Right cardiac atrium (tissue), 5 donors: ENCODE measurements at regions not wholly inside any gene's neighbourhood (a gene's known extent, or its start where the extent isn't known, plus 50 kb on each side); places are given as distances from the start of the nearest gene placed in this dataset.
A peak's percentile ranks its signal among the peaks of the same experiment; 100 is the strongest.

ENCODE experiments used
- ATAC-seq, 2 donors: fragments of 200-7000 bp; cut with Tn5 transposase; one replicate each; pipeline versions ENCODE4 v1.8.0 to v1.9.1; 2020; ENCODE audit warnings: moderate library complexity in 2 of 2, mild to moderate bottlenecking in 1 of 2
- DNase-seq, 3 donors: peaks; one replicate each; pipeline ENCODE4 v3.0.0-alpha.2; 2020
- H3K27ac ChIP-seq: one replicate; pipeline ENCODE4 v1.5.1; 2013; ENCODE audit warnings: mild to moderate bottlenecking, low read length, control low read depth, moderate library complexity
- H3K27me3 ChIP-seq: one replicate; pipeline ENCODE4 v1.6.1; 2013; ENCODE audit not compliant: control insufficient read depth, insufficient read depth
- H3K4me1 ChIP-seq: one replicate; pipeline ENCODE4 v1.6.1; 2013; ENCODE audit warnings: low read length; ENCODE audit not compliant: control insufficient read depth, insufficient read depth
- H3K4me3 ChIP-seq: one replicate; pipeline ENCODE4 v1.5.1; 2013; ENCODE audit warnings: low read length, control low read depth
- H3K9me3 ChIP-seq: one replicate; pipeline ENCODE4 v1.6.1; 2013; ENCODE audit warnings: low read length; ENCODE audit not compliant: control insufficient read depth
- WGBS: extraction: QIAGEN DNeasy Blood & Tissue Kit; methylation state at CpG from one replicate; pipeline ENCODE4 v1.1.7; 2013; 5-methylcytosine and 5-hydroxymethylcytosine counted together
- intact Hi-C, 4 donors: fragments of 100-400 bp; cut with DNase I; formaldehyde crosslinking; loops; one replicate each; pipeline versions ENCODE4 v1.11.0 to v1.14.0; 2022 to 2023
- donor health status: healthy with polysubstance abuse.
- donor health status: DM: no; HTN: yes; CAD: no.
- donor health status: DM: no; HTN: no; CAD: no.
- donor health status: DM: no; HTN: yes; CAD: no; lungs with severe emphysema.
- donor health status: DM: yes; HTN: yes; CAD: no.

DNA sequence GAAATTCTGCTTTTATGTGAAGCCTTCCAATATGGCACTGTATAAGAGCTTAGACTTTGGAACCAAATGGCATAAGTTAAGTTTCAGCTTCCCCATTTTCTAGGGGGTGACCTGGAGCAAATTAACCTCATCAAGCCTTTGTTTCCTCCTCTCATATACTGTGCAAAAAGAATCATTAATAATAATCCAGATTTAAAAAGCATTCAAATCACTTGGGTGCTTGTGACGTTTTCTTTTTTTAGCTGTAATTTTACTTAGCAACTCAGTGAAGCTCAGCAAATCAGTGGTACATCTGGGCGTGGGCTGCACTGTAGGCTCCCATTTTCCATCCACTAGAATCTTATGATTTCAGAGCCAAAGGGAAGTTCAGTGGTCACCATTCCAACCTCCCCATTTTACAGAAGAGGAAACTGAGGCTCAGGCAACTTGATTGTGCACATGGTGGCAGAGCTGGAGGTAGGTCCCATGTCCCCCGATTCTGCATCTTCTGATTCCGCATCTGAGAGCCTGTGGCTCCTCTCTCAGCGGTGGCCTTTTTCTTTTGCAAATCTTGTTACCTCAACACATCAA is 131.2 kb downstream of the SNAPC1 start:
- ATAC-seq (no peak), DNase-seq (no peak)
- Histone ChIP-seq H3K27me3 (no peaks in the 10 kb centered on the region), H3K9me3 (no peaks in the 10 kb centered on the region), H3K27ac (no peak overlapping the region), H3K4me3 (no peak overlapping the region), H3K4me1 (no peaks in the 10 kb centered on the region)
- 85% methylated on average over 5 of the region's 5 CpGs for WGBS
- intact Hi-C loops = loop anchor here in 2 of 4 donors (5.0 to 10.0 kb wide), 2 partner anchors 231 to 234 kb away; no protein-coding TSS in a partner anchor

DNA sequence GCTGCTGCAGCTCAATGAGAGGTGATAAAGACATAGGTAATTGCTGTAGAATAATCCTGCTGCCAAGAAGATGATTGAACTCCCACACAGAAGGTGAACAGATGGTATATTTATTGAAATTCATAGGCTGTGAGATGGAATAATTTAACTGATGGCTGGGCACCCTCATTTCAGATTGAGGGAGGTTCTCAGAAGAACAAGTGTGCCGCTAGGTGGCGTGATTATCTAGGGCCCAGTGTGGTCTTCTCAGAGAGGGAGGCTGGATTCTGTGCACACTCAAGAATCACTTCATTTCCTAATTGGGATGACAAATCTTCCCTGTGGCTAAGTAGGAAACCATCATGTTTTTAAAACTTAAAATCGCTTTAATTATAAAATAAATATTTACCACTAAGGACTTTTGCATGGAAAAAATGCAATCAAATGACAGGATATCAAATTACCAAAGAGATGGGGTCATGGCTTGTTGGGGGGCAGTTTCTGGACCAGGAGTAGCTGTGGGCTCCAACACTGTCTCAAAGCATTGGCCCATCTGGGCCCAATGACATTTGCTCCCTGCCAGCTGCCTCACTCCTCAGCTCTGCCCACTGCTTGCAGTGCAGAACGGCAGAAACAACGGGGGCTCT is 132.3 kb downstream of the SNAPC1 start:
- no peaks in the 10 kb centered on the region for H3K4me1 ChIP-seq
- no peaks in the 10 kb centered on the region for H3K9me3 ChIP-seq
- no peak overlapping the region for H3K4me3 ChIP-seq
- no peak overlapping the region for H3K27ac ChIP-seq
- intact Hi-C loops = loop anchor here in 2 of 4 donors (5.0 to 10.0 kb wide), 2 partner anchors 230 to 233 kb away; no protein-coding TSS in a partner anchor
- no peaks in the 10 kb centered on the region for H3K27me3 ChIP-seq
- ATAC-seq (peak; percentile 39 to 53), DNase-seq (peak; percentile 62 to 83 (median 73))
- 42% methylated on average over 5 of the region's 5 CpGs for WGBS

DNA sequence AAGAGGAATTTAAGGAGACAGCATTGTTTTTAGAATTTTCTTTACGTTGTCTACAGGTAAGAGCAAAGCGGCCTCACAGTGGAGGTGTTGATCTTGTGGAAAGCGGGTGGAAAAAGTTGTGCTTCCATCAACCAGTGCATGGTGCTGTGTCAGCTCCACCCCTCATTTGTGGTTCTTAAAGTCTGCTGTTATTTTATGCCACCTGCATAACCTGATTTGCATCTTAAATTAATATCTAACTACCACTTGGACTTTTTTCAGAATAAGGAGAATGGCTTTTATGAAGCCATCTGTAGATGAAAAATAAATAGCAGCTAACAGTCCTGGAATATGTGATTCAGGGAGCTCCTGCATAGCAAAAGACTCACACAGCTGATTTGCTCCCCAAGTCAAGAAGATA is 135.1 kb downstream of the SNAPC1 start:
- no peak overlapping the region for H3K4me3 ChIP-seq
- no peaks in the 10 kb centered on the region for H3K27me3 ChIP-seq
- DNase-seq = no peak
- intact Hi-C loops = loop anchor here in 1 of 4 donors (10.0 kb wide), 1 partner anchor 228 kb away; no protein-coding TSS in a partner anchor
- H3K9me3 ChIP-seq = no peaks in the 10 kb centered on the region
- no peaks in the 10 kb centered on the region for H3K4me1 ChIP-seq
- H3K27ac ChIP-seq = no peak overlapping the region
- no peak for ATAC-seq
- WGBS = 95% methylated on average over 3 of the region's 3 CpGs

DNA sequence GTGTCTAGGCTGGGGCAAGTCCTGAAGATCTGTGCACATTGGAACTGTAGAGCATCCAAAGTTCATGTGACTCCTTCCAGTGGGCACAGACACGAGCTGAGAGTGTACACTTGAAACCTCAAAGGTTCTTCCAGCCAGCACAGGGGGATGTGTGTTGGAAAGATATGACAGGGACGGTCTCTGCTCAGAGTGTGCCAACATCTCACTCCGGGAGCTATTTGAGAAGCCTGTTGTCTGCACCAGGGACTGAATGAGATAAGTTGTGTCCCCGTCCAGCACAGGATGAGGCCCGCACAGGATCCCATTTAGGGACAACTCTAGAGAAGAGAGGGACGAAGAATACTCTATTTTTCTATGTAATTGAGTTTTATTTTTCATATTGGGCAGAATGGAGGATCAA is 136.3 kb downstream of the SNAPC1 start:
- intact Hi-C loops = loop anchor here in 1 of 4 donors (10.0 kb wide), 1 partner anchor 226 kb away; no protein-coding TSS in a partner anchor
- peak overlapping the region; percentile 25 for H3K27ac ChIP-seq
- no peaks in the 10 kb centered on the region for H3K4me1 ChIP-seq
- no peaks in the 10 kb centered on the region for H3K27me3 ChIP-seq
- no peak overlapping the region for H3K4me3 ChIP-seq
- DNase-seq = peak; percentile 17 to 62 (median 58)
- H3K9me3 ChIP-seq = no peaks in the 10 kb centered on the region
- 45% methylated on average over 6 of the region's 6 CpGs for whole genome bisulfite sequencing
- ATAC-seq = peak; percentile 92 to 95

DNA sequence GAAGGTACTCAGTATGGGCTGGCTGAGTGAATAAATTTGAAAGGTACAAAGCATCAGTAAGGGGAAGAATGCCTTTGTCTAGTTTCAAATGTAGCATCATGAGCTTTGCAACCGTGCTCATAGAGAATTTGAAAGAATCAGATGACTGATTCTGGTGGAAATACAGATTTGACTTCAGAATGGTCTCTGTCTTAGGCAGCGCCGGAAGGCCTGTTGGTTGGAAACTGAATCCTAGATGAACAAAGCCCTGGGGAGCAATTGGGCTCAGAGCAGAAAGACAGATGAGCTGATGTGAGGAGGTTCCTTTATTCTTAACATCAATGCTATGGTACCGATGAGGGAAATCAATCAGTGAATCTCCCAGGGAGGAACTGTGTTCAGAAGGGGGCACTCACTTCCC is 137.3 kb downstream of the SNAPC1 start:
- WGBS = 83% methylated on average over 4 of the region's 4 CpGs
- no peaks in the 10 kb centered on the region for H3K9me3 ChIP-seq
- ATAC-seq (no peak), DNase-seq (no peak)
- H3K27me3 ChIP-seq = no peaks in the 10 kb centered on the region
- no peaks in the 10 kb centered on the region for H3K4me1 ChIP-seq
- no peak overlapping the region for H3K27ac ChIP-seq
- intact Hi-C loops = loop anchor here in 1 of 4 donors (10.0 kb wide), 1 partner anchor 225 kb away; no protein-coding TSS in a partner anchor
- H3K4me3 ChIP-seq = no peak overlapping the region

DNA sequence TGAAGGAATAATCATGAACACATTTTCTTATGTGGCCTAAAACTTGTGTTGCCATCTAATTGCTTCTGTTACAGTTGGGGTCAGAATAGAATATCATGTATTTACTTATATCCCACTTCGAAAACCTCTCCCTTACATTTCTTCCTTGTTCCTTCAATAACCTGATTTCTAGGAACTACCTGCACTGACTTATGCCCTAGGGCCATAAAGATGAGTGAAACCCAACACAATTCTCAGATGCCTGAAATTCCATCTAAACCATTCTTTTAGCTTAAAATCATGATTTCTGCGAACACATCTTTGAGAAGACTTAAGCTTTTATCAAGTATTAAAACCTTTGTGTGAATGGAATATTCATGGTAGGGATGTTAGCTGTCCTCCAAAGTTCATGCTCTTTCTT is 142.7 kb downstream of the SNAPC1 start:
- 96% methylated on average over 2 of the region's 2 CpGs for WGBS
- DNase-seq (no peak), ATAC-seq (no peak)
- Histone ChIP-seq H3K27ac (no peak overlapping the region), H3K9me3 (no peaks in the 10 kb centered on the region), H3K27me3 (no peaks in the 10 kb centered on the region), H3K4me3 (no peak overlapping the region), H3K4me1 (no peaks in the 10 kb centered on the region)
- intact Hi-C loops = no loop called here

DNA sequence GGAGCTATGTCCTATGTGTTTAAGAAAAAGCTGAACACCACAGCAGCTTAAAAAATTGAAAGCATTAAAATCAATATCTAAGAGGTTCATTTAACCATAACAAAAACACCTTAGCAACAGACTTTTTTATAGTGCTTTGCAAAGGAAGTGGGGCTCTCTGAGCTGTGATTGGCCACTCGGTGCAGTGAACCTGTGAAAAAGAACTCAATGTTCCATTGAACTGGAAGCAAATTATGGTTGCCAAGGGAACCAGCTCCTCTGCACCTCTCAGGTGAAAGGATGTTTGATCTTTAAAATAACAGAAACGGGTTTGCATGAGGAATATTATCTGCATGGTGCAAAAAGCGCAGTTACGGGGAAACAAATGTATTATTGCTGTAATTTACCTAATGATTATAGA is 149.4 kb downstream of the SNAPC1 start:
- 37% methylated on average over 4 of the region's 4 CpGs for WGBS
- Histone ChIP-seq H3K4me1 (no peaks in the 10 kb centered on the region), H3K27me3 (no peaks in the 10 kb centered on the region), H3K4me3 (no peak overlapping the region), H3K9me3 (no peaks in the 10 kb centered on the region), H3K27ac (no peak overlapping the region)
- intact Hi-C loops = no loop called here
- DNase-seq (no peak), ATAC-seq (no peak)

DNA sequence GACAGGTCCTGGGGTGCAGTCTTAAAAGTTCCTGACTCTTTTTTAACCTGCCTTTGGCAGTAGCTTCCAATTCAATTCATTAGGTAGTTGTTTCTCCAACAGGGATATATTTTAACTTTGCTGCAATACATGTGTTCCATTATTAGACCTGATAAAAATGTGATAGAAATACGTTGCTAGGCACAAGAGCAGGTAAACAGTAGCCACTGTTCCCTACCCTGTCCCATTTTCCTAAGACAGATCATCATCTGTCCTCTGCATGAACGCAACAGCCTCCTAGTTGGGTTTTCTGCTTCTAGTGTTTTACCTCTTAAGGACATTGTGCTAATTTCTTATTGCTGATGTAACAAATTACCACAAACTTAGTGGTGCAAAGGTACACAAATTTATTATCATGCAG is 156.8 kb downstream of the SNAPC1 start:
- H3K4me1 ChIP-seq = no peaks in the 10 kb centered on the region
- ATAC-seq (peak; percentile 64 to 84), DNase-seq (no peak)
- WGBS = 50% methylated on average over 2 of the region's 2 CpGs
- no peaks in the 10 kb centered on the region for H3K27me3 ChIP-seq
- no peak overlapping the region for H3K4me3 ChIP-seq
- H3K9me3 ChIP-seq = no peaks in the 10 kb centered on the region
- no peak overlapping the region for H3K27ac ChIP-seq
- intact Hi-C loops = no loop called here

DNA sequence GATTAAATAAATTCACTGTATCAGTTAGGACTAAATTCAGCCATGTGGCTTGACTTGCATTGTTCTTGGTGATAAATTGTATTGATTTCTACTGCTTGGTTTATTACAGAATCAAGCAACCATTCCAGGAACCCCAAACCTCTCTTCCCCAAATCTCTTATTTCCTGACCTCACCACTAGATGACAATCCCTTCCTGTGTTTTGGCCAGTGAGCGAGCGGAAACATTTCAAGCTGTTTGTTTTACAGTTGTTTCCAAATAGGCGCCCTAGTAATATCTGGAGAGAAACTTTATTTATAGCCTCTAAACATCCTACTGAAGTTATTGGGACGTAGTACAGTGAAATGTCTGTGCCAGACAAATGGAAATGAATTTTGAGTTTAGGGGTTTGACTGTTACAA is 161.1 kb downstream of the SNAPC1 start:
- Histone ChIP-seq H3K27me3 (no peaks in the 10 kb centered on the region), H3K4me1 (no peaks in the 10 kb centered on the region), H3K27ac (no peak overlapping the region), H3K9me3 (no peaks in the 10 kb centered on the region), H3K4me3 (no peak overlapping the region)
- intact Hi-C loops = no loop called here
- WGBS = 6% methylated on average over 4 of the region's 4 CpGs
- DNase-seq = no peak
- ATAC-seq = peak; percentile 40 to 68

DNA sequence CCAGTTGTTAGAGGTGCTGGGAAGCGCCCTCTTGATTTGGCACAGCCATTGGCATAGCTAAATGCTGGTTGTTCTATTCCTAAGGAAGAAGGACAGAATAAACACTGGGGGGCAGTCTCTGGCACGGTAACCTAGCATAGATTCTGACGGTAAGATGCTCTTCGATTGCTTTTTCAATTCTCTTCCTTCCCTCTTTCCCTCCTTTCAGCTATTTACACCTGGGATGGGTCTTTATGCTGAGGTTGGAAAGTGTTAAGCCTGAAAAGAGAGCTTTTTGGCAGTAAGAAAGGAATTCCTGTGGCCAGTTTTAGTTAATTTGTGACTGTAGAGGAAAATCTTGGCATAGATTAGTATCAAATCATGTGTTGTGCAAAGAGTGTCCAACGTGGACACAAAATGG is 162.8 kb downstream of the SNAPC1 start:
- no peak overlapping the region for H3K27ac ChIP-seq
- intact Hi-C loops = no loop called here
- no peaks in the 10 kb centered on the region for H3K9me3 ChIP-seq
- H3K4me1 ChIP-seq = no peaks in the 10 kb centered on the region
- DNase-seq (no peak), ATAC-seq (no peak)
- WGBS = 48% methylated on average over 5 of the region's 5 CpGs
- no peaks in the 10 kb centered on the region for H3K27me3 ChIP-seq
- no peak overlapping the region for H3K4me3 ChIP-seq

DNA sequence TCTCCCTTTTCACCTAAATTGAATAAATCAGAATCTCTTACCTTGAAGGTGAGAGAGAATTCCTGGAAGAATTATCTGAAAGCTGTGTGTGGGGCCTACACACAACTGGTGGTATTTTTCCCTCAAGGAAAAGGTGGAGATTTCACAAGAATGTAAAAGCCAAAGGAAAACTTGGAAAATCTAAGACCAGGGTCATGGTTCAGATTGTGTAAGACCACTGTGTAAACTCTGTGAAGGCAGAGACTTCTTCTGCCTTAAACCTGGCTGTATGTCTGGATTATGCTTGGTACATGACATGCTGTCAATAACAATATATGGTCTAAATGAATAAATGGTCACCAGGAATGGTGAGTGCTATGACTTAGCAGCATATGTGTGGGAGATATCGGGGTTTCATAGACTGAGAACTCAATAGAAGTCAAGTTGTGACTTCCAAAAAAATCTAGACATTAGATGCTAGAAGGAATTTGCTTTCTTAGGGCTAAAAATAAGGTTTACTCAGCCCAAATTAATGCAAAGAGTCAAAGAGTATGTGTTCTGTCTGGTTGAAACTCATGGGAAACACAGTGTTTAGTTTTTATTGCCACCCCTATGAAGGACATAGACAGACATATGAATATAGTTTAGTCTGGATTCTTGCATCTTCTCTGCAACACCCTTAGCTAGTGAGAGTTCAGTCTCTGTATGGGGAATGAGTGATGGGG is 163.7 kb downstream of the SNAPC1 start:
- Histone ChIP-seq H3K27ac (no peak overlapping the region), H3K9me3 (no peaks in the 10 kb centered on the region), H3K4me3 (no peak overlapping the region), H3K4me1 (no peaks in the 10 kb centered on the region), H3K27me3 (no peaks in the 10 kb centered on the region)
- ATAC-seq = no peak
- WGBS = 93% methylated on average over 1 of the region's 1 CpG
- DNase-seq = no peak
- intact Hi-C loops = no loop called here
